ENCODE measurements at regions not wholly inside any gene's neighbourhood (a gene's known extent, or its start where the extent isn't known, plus 50 kb on each side); places are given as distances from the start of the nearest gene placed in this dataset.

DNA sequence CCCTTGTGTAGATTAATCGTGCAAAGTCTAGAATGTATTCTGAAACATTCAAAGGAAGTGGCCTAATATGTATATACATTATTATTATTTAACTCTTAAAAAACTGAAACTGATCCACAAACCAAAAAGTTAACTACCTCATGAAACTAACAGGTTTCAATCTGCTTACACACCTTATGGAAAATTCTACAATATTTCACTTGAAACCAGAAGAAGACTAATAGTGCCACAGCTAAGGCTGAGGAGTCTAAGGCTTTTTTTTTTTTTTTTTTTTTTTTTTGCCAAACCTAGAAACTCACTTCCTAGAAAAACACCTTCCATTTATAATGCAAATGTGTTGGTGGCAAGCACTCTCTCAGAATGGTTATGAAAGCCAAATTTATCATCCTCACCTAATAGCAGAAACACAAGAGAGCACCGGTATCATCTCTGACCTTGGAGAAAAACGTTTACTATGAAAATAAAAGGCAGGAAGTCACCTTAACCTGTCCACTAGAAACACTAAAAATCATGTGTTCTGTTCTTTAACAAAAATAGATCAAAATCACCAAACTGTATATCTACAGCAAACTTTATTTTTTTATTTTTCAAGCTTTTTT, 586.1 kb downstream of the FRK start:
- H4K20me1 ChIP-seq (ENCODE audit: low read depth) = no peaks in the 10 kb centered on the region
- no peaks in the 10 kb centered on the region for H3K79me2 ChIP-seq (ENCODE audit: low read depth)
- H3K4me3 ChIP-seq = no peak overlapping the region
- no peak overlapping the region for H2AFZ ChIP-seq (replicated peaks)
- no peak overlapping the region for H3K27ac ChIP-seq
- no peaks in the 10 kb centered on the region for H3K27me3 ChIP-seq
- no peak for DNase-seq (ENCODE audit: low spot score)
- Mint-ChIP-seq H3K36me3 (no peaks in the 10 kb centered on the region), H3K4me1 (no peaks in the 10 kb centered on the region), H3K4me3 (no peak overlapping the region), H3K27ac (no peak overlapping the region), H3K9me3 (peaks cover 2% of the 10 kb centered on the region), H3K27me3 (ENCODE audit: insufficient read depth, low read depth) (no peaks in the 10 kb centered on the region)
- no peaks in the 10 kb centered on the region for H3K36me3 ChIP-seq
- no peak overlapping the region for H3K4me2 ChIP-seq
- no peaks in the 10 kb centered on the region for H3F3A ChIP-seq (ENCODE audit: low read depth)
- TF ChIP-seq EZH2phosphoT487 (IDR thresholded peaks at IDR 0.05) (no peak), EZH2 (IDR thresholded peaks at IDR 0.05) (no peak)
- TF ChIP-seq, protein P1, sequence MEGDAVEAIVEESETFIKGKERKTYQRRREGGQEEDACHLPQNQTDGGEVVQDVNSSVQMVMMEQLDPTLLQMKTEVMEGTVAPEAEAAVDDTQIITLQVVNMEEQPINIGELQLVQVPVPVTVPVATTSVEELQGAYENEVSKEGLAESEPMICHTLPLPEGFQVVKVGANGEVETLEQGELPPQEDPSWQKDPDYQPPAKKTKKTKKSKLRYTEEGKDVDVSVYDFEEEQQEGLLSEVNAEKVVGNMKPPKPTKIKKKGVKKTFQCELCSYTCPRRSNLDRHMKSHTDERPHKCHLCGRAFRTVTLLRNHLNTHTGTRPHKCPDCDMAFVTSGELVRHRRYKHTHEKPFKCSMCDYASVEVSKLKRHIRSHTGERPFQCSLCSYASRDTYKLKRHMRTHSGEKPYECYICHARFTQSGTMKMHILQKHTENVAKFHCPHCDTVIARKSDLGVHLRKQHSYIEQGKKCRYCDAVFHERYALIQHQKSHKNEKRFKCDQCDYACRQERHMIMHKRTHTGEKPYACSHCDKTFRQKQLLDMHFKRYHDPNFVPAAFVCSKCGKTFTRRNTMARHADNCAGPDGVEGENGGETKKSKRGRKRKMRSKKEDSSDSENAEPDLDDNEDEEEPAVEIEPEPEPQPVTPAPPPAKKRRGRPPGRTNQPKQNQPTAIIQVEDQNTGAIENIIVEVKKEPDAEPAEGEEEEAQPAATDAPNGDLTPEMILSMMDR (IDR thresholded peaks at IDR 0.05) = no peak
- no peaks in the 10 kb centered on the region for H3K4me1 ChIP-seq
- no peaks in the 10 kb centered on the region for H3K9me3 ChIP-seq (ENCODE audit: low read depth)
- H3K9ac ChIP-seq = no peak overlapping the region

GRCh38 chr6:115468272-115469005, 592.3 kb downstream of the FRK start:
- H3K9me3 ChIP-seq (ENCODE audit: low read depth) = no peaks in the 10 kb centered on the region
- H3K27me3 ChIP-seq = no peaks in the 10 kb centered on the region
- DNase-seq (ENCODE audit: low spot score) = peak; percentile 6
- H3K27ac Mint-ChIP-seq = no peak overlapping the region
- no peak overlapping the region for H3K9ac ChIP-seq
- no peaks in the 10 kb centered on the region for H3K4me1 Mint-ChIP-seq
- H2AFZ ChIP-seq (replicated peaks) = peak overlapping the region; percentile 63
- no peaks in the 10 kb centered on the region for H3K36me3 ChIP-seq
- H3K27me3 Mint-ChIP-seq (ENCODE audit: insufficient read depth, low read depth) = no peaks in the 10 kb centered on the region
- no peaks in the 10 kb centered on the region for H3K36me3 Mint-ChIP-seq
- no peak overlapping the region for H3K4me2 ChIP-seq
- no peak overlapping the region for H3K4me3 Mint-ChIP-seq
- H3F3A ChIP-seq (ENCODE audit: low read depth) = no peaks in the 10 kb centered on the region
- no peaks in the 10 kb centered on the region for H3K79me2 ChIP-seq (ENCODE audit: low read depth)
- H3K9me3 Mint-ChIP-seq = peaks cover 7% of the 10 kb centered on the region
- no peaks in the 10 kb centered on the region for H4K20me1 ChIP-seq (ENCODE audit: low read depth)
- TF ChIP-seq, protein P1 (IDR thresholded peaks at IDR 0.05) = peak; percentile 14
- no peak for TF ChIP-seq EZH2 (IDR thresholded peaks at IDR 0.05)
- H3K4me1 ChIP-seq = no peaks in the 10 kb centered on the region
- no peak overlapping the region for H3K27ac ChIP-seq
- no peak overlapping the region for H3K4me3 ChIP-seq

- H3K27me3 Mint-ChIP-seq (ENCODE audit: insufficient read depth, low read depth) = no peaks in the 10 kb centered on the region
- Histone ChIP-seq H3K4me2 (no peak overlapping the region), H3K9me3 (ENCODE audit: low read depth) (no peaks in the 10 kb centered on the region), H3F3A (ENCODE audit: low read depth) (no peaks in the 10 kb centered on the region), H3K27me3 (no peaks in the 10 kb centered on the region), H3K27ac (no peak overlapping the region), H2AFZ (replicated peaks) (no peak overlapping the region), H3K4me3 (no peak overlapping the region), H3K9ac (no peak overlapping the region), H3K79me2 (ENCODE audit: low read depth) (no peaks in the 10 kb centered on the region), H3K4me1 (no peaks in the 10 kb centered on the region), H3K36me3 (no peaks in the 10 kb centered on the region), H4K20me1 (ENCODE audit: low read depth) (no peaks in the 10 kb centered on the region)
- no peaks in the 10 kb centered on the region for H3K36me3 Mint-ChIP-seq
- no peak overlapping the region for H3K27ac Mint-ChIP-seq
- TF ChIP-seq EZH2phosphoT487 (IDR thresholded peaks at IDR 0.05) (no peak), EZH2 (IDR thresholded peaks at IDR 0.05) (no peak)
- TF ChIP-seq, protein P1 (IDR thresholded peaks at IDR 0.05) = no peak
- DNase-seq (ENCODE audit: low spot score) = no peak
- H3K4me3 Mint-ChIP-seq = no peak overlapping the region
- no peaks in the 10 kb centered on the region for H3K4me1 Mint-ChIP-seq
- H3K9me3 Mint-ChIP-seq = peaks cover 7% of the 10 kb centered on the region
Measured at GRCh38 chr6:115467726-115468125, 593.0 kb downstream of the FRK start.

All from neural progenitor cell (in vitro differentiated cells).